ENCODE measurements at regions not wholly inside any gene's neighbourhood (a gene's known extent, or its start where the extent isn't known, plus 50 kb on each side); places are given as distances from the start of the nearest gene placed in this dataset.
"Not testable (repeated sequence)": the region's sequence is repeated elsewhere in the genome, so short reads cannot be mapped to it uniquely, and the experiment has no call there.

DNA sequence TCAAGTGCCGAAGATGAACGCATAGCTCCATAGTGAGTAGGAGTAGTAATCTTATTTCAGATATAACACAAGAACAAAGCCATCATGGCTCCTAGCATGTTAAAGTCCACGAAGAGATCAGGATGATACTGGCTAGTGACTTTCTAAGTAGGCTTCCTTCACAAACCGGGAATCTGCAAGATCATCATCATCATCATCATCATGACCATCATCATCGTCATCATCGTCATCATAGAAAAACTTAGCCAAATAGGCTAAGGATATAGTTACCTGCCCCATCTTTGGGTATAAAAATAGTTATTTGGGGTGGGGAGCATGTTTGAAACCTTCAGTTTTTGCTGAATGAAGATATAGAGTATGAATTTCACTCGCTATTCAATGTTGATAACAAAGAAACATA, 57.9 kb downstream of the PYDC2 start:
- DNase-seq, result no peak

DNA sequence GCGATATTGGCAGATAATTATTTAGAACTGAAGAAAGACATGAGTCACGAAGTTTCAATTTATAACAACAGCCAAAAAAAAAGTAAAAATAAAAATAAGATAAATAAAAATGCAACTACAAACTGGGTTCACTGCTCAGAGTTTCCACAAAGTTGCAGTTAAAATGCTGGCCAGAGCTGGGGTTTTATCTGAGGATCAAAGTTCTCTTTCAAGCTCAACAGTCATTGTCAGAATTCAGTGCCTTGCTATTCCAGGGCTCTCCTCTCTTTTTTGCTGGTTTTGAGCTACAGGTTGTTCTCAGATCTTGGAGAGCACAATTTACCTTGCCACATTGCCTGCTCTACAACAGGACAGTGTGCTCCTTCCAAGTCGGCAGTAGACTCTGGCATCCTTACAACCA, 60.1 kb downstream of the PYDC2 start:
- DNase-seq, result no peak

DNA sequence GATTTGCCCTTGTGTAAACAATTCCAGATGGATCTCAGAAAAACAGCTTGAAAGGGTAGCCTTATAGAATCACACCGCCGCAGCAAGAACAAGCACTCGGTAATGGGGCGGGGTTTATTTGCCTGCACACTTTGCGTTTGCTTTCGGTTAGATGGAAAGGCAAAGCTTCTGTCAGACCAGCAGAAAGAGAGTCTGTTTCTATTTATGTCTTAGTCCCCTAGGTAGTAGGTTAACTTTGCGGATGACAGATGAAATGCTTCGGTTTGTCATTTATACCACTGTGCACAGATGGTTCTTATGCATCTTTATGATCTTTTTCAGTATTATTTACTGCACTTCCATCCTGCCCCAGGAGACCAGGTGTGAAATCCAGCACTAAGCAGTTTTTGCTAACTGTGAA, 62.2 kb downstream of the PYDC2 start:
- no peak for DNase-seq

DNA sequence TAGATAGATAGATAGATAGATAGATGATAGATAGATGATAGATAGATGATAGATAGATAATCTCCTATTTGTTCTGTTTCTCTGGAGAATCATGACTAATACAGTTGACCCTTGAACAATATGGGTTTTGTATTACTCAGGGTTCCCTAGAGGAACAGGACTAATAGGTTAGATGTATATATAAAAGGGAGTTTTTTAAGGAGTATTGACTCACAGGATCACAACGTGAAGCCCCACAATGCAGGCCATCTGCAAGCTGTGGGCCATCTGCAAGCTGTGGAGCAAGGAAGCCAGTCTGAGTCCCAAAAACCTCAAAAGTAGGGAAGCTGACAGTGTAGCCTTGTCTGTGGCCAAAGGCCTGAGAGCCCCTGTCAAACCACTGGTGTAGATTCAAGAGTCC, 67.6 kb downstream of the PYDC2 start:
- peak; percentile 13 for DNase-seq

DNA sequence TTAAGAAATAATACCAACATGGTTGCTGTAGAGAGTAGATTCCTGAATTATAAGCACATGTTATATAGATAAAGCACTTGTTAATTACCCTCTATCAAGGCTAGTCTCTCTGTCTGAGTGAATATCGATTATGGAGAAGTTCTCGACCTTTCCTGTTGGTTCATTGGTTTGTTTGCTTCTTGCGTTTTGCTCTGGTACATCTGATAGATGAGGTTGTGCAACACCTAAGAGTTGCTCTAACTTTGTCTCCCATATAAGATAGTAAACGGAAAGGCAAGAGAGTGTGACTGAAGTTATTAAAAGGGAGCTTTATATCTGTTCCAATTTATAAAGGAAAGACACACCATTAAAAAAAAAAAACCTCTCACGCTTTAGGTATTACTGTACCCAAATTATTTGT, 69.0 kb downstream of the PYDC2 start:
- DNase-seq, result no peak

DNA sequence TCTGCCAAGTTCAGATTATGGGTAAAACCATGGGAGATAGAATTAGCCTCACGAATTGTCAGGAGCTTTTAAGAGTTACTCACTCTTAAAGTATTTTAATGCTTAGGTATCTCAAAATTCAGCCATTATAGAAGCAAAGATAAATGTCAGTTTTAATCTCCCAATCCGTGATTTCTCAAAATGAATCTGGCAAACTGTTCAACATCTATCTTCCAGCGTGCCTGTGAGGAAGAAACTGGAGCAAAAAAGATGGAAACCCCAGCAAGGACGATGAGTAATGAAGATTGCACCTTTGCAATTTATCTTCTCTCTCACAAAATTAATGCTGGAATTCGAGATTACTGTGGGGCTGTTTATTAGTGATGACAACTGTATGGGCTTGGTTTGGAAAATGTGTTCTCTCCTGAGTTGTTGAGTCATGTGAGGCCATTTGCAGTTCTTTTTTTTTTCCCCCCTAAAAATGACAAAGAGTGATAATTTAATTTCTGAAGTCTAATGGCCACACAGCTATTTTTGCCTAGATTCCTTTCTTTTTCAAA, 70.5 kb downstream of the PYDC2 start:
- DNase-seq, result no peak

DNA sequence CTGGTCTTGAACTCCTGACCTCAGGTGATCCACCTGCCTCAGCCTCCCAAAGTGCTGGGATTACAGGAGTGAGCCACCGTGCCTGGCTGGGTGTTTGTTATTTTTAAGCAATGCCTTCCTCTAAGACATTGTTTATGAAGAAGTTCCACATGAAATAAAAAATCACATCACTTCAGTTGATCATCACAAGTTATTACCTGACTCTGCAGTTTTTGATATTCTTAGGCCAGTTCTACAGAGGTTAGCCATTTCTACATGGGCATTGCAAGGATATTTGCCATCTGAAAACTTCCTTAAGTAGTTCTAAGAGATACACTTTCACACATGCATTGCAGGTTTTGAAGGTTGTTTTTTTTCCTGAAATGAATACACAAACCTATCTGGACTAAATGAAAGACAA, 82.1 kb downstream of the PYDC2 start:
- DNase-seq, result no peak

DNA sequence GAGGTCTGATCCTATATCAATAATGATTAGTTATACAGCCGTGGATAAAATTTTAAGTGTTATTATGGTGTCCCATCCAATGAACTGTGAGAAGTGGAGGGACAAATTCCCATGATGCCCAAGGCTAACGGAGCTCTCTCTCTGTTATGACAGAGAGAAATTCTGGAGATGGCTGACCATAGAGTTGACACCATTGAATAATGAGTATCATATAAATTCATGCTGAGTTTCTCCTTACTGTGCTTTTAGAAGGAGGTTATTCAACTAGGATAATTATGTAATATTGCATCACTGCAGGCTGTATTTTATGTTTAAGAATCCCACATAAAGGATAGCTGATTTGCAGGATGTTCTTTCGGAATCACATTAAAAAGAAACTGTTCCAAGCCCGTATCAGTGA, 82.9 kb downstream of the PYDC2 start:
- DNase-seq, result no peak

DNA sequence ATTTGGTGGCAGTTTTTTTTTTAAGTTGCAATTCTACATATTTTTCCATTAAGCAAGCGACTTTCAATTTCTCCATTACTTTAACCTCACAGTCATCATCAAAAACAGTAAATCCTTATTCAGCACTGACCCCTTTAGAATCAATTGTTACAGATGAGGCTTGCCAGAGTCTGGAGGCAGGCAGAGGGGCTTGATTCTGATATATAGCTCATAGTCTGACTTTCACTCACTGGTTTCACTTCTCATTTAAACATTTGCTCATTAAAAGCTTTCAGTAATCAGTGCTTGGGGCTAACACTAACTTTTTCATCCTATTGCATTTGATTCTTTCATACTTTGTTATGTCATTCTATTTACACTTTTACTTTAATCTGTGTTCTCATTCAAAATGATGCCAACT, 88.4 kb downstream of the PYDC2 start:
- no peak for DNase-seq

DNA sequence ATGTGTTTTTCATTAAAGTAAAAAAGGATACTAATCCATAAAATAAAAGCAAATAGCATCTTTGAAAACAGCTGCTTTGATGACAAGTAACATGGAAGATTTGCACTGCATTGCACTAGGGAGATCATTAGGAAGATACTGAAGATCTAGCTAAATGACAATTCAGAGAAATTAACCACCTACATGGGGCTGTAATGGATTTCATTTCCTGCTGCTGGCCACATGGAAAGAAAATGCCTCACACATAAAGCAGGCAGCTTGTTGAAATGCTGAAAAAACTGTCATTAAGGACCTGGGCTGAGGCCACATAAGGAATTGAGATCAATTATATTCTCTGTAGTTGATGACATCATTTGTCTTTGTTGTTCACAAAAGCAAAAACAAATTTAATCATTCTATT, 94.1 kb downstream of the PYDC2 start:
- no peak for DNase-seq

DNA sequence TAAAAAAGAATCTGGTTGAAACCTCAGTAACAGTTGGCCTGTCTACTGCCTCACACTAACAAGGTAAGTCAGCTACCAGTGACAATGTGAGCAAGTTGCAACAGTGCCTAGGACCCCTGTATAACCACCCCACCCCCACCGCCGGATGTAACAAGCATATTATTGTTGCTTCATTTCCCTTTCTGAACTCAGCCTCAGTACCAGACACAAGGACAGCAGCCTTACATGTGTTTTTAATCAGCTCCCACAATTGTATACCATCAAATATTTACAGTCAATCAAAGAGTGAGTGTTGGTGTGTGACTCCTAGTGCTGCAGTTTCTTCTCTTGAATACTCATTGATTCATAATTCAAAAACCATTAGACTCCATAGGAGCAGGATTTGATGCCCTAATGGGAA, 96.4 kb downstream of the PYDC2 start:
- DNase-seq, result no peak

DNA sequence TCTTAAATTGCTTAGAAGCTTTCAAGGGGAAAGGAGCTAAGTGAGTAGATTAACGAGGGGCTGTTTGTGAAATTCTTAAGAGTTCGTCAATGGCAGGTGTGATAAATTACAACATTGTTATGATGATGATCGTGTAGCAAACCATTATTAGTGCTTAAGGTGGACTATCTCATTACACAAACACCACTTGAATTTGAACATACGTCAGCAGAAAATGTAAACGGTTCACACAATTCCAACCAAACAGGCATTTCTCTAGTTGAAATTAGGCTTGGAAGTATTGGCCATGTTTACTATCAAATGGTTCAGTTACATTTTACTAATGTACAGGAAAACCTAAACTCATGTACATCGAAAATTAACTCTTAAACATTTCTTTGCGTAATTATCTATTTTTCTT, 102.8 kb downstream of the PYDC2 start:
- no peak for DNase-seq

DNA sequence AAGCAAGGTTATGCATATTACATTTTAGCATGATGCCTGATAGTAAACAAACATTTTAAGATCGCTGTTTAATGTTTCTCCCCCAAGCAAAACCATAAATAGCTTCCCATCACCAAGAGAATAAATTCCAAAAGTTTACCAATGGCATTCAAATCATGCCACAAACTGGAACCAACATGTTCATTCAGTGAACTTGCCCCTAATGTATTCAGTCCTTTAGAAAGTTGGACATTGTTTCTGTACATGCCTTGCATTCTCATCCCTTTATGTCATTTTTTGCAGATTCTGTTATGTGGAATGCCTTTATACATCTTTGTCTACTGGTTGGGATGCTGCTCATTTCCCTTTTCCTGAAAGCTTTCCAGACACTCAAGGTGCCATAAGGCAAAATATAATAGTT, 105.5 kb downstream of the PYDC2 start:
- peak; percentile 32 for DNase-seq

DNA sequence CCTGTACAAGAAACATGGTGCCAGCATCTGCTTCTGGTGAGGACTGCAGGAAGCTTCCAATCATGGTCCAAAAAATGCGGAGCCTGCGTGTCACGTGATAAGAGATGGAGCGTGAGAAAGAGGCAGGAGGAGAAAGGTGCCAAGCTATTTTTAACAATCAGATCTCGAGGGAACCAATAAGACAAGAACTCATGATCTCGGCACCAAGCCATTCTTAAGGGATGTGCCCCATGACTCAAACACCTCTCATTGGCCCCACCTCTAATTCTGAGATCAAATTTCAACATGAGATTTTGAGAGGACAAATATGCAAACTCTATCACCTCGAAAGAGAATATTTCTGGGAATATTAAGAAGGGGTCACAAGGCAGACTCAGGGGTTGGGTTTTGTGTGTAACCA, 107.2 kb downstream of the PYDC2 start:
- DNase-seq, result no peak

DNA sequence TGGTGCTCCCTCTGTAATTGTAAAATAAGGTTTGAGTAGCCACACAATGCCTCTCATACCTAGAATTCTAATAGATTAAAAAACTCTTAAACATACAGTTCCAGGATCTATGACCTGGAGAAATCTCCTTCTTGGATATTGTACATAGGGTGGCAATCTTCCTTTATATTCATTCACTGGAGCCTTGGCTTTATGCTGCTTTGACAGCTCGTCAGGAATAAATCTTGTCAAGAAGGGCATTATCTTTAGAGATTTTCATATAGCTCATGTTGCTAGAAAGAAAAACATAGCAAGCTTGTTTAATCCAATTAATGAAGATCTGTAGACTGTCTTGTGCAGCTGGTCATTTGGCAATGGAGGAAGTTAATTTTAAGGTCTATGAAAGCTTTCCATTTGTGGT, 131.1 kb downstream of the PYDC2 start:
- DNase-seq, result no peak

DNA sequence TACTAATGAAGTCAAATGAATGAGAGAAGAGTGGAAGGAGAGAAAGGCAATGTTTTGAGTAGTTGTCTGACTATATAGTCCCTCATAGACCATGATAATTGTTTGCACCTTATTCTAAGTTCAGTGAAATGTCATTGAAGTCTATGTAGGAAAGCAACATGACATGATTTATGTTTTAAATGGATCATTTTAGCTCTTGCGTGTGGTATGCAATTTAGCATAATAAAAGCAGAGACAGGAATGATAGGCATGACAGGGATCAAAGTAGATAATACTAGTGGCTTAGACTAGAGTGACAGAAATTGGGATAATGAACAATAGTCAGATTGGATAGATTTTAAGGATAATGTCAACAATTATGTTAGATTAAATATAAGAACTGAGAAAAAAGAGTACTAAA, 132.5 kb downstream of the PYDC2 start:
- no peak for DNase-seq

DNA sequence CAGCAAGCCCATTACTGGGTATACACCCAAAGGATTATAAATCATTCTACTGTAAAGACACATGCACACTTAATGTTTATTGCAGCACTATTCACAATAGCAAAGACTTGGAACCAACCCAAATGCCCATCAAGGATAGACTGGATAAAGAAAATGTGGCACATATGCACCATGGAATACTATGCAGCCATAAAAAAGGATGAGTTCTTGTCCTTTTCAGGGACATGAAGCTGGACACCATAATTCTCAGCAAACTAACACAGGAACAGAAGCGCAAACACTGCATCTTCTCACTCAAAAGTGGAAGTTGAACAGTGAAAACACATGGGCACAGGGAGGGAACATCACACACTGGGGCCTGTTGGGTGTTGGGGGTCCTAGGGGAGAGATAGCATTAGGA, 154.5 kb downstream of the PYDC2 start:
- not testable (repeated sequence) for DNase-seq

DNA sequence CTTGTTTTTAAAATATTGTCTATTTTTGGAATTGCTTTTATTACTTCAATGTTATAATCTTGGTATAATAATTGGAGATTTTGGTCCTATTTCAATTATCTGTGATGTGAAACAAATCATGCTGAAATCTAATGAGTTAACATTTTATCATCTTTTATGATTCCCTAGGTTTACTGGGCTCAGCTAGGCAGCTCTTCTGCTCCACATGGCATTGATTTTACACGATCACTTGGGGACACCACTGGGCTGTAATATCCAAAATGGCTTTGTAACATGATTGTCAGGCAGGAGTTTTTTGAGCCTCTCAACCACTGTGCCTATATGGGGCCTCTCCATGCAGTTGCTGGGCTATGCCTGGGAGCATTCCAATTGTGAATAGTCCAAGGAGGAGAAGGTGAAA, 163.3 kb downstream of the PYDC2 start:
- no peak for DNase-seq

DNA sequence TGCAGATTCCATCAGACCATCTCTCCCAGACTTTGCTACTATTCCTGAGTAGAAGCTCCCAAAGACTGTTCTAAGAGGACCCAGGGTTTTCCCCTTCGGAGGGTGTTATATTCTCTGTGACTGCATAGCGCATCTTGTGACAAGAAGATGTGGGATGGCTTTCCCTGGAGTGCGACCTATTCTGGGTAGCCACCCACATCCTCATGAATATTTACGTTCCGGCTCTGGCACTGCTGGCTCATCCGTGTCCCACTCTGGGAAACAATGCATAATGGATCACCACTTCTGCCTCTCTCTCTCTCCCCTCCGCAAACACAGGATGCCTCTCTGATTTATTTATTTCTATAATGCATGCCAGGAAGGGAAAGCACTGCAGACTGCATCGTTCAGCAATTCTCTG, 166.1 kb downstream of the PYDC2 start:
- DNase-seq, result no peak

DNA sequence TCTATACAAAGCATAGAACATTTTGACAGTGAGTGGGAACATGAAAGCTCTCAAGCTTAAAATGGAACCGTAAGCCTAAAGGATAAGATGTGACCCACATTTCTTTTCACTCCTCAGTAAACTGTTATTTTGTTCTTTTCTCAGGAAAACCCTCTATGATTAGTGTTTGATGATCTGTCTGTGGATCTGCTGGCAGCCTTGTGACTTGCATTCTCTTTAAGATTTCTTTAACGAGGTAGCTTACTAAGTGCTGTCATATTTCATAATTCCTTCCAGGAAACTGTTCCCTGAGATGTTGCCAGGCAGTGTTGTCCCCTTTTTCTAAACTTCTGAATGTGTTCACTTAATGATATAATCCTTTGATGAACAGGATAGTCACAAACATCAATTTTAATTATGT, 167.6 kb downstream of the PYDC2 start:
- no peak for DNase-seq

DNA sequence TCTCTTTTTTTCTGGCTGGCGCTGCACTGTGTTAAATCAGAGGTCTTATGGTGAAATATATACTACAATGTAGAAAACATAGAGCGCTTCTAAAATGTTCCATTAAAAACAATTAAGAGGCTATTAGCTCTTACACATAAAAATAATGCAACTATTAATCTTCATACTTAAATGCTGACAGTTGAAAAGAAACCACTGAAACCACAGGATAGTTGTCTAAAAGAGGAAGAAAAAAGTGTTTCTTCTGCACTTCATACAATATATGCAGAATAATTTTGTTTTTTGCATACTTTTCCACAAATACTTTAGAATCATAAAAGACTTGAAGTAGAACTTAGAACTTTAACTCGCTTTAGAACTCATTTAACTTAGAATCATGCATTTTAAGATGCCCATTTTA, 170.5 kb downstream of the PYDC2 start:
- DNase-seq, result no peak

DNA sequence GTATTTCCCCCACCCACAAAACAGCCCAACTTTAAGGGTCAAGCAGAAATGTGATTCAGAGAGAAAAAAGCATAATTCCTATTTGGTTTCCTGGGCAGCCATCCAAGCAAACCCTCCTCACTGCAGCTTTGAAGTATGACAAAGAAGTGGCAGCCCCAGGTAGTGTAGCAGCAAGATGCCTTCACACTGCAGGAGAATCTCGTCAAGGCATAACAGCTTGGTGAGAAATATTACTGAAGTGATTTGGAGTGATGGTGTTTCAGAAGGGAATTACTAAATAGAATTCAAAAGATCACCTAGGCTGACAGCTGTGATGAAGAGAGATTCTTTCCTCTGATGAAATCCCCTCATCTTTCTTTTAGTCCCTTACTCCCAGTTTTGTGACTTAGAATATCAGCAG, 173.9 kb downstream of the PYDC2 start:
- no peak for DNase-seq

DNA sequence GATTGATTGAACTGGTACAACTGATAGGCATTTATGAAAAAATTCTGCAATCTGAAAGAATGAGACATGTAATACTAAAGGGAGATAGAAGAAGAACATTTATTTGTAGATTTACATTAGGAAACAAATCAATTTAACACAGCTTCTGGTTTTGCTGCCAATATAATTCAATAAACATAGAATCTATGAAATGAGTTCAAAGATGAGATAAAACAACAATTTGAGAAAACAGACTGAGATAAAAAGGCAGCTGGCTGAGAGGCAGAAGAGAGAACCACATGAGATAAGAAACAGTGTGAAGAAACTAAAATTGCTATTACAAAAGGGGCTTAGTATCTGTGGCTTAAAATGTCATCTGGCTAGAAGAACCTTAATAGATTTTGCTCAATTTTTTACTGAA, 176.6 kb downstream of the PYDC2 start:
- DNase-seq, result no peak

DNA sequence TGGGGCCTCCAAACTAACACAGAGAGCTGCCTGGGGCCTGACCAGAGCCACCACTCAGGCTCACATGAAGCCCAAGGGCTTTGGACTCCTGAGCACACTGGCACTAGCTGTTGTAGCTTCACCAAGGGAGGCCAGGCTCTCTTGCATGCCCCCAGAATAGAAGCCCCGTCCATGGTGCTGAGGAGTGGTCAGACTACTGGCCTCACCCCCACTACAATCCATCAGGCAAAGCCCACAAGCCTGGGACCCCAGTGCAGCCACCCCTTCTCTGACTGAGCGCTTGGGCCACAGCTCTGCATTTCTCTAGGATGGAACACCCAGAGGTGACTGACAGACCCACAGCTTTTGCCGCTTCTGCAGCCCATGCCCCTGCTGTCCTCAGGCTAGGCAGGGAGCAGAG, 180.8 kb downstream of the PYDC2 start:
- no peak for DNase-seq

DNA sequence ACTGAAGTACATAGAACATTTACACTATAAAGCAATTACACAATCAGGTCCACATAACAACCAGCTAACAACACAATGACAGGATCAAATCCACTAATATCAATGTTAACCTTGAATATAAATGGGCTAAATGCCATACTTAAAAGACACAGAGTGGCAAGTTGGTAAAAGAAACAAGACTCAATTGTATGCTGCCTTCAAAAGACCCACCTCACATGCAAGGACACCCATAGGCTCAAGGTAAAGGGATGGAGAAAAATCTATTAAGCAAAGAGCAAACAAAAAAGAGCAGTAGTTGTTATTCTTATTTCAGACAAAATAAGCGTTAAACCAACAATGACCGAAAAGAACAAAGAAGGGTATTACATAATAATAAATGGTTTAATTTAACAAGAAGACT, 183.3 kb downstream of the PYDC2 start:
- no peak for DNase-seq

DNA sequence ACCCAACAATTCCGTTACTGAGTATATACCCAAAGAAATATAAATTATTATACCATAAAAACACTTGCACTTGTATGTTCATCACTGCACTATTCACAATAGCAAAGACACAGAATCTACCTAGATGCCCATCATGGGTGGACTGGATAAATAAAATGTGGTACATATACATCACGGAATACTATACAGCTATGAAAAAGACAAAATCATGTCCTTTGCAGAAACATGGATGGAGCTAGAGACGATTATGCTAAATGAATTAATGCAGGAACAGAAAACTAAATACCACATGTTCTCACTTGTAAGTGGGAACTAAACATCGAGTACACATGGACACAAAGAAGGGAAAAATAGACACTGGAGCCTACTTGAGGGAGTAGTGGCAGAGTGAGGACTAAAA, 185.3 kb downstream of the PYDC2 start:
- DNase-seq, result no peak
